TTC549 (cell line): ENCODE measurements at regions not wholly inside any gene's neighbourhood (a gene's known extent, or its start where the extent isn't known, plus 50 kb on each side); places are given as distances from the start of the nearest gene placed in this dataset.
A peak's percentile ranks its signal among the peaks of the same experiment; 100 is the strongest.
"Not testable (repeated sequence)": the region's sequence is repeated elsewhere in the genome, so short reads cannot be mapped to it uniquely, and the experiment has no call there.

Experiments
- FAIRE-seq: peaks from 2 replicates; lab custom pipeline; 2012; peaks lifted over from hg19 to GRCh38; lab: Jason Lieb, UNC

DNA sequence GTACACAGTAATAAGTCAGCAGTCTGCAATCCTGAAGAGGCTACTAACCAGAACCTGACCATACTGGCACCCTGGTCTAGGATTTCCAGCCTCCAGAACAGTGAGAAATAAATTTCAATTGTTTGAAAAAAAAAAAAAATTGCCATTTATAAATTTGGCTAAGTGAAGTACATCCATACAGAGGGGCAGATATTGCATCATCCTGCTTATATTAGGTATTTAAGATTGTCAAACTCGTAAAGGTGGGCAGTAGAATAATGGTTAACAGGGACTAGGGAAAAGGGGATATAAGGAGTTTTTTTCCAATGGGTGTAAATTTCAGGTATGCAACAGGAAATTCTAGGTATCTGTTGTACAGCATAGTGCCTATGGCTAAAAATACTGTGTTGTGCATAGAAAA, 1250.9 kb downstream of the BRINP3 start:
- no peak for FAIRE-seq

DNA sequence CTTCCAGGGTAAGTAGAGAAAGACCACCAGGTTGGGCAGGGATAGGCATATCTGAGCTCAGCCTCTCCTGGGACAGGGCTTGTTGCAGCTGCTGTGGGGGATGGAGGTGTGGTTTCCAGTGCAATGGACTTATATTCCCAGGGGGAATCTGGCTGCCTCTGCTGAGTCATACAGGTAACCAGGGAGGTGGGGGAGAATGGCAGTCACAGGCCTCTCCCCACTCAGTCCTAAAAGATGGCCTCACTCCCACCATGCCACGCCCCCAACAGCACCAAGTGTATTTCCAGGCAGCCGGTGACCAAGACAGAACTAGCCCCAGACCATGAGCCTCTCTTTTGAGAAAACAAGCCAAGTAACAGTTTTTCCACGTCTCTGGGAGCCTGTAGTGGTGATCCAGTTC, 1240.7 kb downstream of the BRINP3 start:
- FAIRE-seq, result no peak

- no peak for FAIRE-seq
Observed at GRCh38 chr1:189253601-189254350, 1223.9 kb downstream of the BRINP3 start.

- not testable (repeated sequence) for FAIRE-seq
Observed at GRCh38 chr1:189261128-189261527, 1216.5 kb downstream of the BRINP3 start.

DNA sequence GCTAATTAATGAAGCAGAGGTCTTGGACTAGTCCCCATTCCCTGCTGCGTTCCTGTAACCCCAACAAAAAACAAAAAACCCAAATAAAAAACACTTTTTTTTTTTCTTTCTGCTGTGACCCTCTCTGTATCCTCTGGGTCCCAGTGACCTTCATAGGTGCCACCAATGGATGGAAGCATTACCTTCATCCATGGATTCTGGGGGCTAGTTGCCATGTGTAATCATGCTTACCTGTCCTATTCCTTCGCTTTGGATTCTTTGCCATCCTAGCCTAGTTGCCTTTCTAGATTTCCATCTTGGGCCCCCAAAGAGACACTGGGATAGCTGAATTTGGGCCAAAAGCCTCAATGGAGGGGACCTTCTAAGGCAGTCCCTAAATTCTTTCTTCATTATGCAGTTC, 1208.7 kb downstream of the BRINP3 start:
- FAIRE-seq, result no peak

DNA sequence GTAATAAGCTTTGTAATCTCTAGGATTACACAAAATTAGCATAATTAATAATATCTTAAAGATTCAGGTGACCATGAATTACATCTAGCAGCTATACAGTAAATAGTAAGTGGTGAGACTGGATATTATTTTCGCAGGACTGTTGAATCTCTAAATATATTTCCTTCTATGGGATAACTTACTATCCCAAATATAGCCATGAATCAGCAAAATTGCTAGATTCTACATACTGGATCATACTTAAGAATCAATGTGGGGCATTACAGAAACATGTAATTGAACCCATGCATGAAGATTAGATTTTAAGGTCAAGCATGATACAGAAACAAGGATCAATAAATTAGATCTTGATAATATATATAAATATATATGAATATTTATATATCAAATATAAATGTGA, 1203.4 kb downstream of the BRINP3 start:
- FAIRE-seq, result peak; percentile 96

- peak; percentile 90 for FAIRE-seq
Observed at GRCh38 chr1:189275796-189276195, 1201.9 kb downstream of the BRINP3 start.

DNA sequence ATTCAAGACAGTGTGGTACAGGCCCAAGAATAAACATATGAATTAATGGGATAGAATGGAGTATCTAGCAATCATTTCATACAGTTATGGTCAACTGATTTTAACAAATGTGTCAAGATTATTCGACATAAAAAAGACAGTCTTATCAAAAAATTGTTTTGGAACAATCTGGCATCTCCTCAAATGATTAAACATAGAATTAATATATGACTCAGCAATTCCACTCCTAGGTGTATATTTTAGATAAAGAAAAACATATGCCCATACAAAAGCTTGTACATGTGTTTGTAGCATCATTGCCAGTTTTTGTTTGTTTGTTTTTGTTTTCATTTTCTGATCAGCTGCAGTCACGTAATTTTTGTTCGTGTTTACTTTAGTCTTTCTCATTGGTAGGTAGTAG, 1188.3 kb downstream of the BRINP3 start:
- FAIRE-seq, result no peak

DNA sequence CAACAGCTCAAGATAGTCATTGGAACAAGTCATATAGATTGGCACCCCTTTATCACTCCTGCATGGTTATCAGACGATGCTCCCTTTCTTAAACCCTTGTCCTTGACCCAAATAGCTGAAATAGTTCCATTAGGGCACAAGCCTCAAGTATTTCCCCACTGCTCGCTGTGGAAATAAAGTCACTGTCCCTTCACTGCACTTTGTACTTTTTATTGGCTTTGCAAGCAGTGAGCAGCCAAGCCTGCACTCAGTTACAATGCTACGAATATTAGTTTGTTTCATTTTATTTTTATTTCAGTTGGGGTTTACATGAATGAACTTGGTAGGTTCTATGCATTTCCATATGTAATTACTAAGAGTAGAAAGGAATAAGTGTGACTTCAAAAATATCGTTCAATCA, 1176.4 kb downstream of the BRINP3 start:
- FAIRE-seq, result no peak

DNA sequence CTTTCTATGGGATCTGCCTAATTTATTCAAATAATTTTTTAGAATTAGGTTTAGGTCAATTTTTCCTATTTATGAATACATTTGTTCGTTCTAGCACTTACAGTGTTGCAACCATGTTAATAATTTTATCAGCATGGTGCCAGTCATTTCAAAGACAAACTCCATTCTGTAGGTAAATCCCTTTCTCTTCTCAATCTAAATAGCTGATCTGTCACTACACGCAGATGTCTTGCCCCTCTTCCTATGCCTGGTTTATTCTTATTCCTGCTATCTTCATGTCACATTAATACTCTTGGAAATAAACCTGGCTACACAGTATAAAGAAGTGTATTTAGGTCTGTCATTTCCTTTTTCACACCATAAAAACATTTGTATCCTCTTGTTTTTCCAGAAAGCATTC, 1172.4 kb downstream of the BRINP3 start:
- FAIRE-seq, result no peak

GRCh38 chr1:189311915-189312314, 1165.7 kb downstream of the BRINP3 start:
- no peak for FAIRE-seq

DNA sequence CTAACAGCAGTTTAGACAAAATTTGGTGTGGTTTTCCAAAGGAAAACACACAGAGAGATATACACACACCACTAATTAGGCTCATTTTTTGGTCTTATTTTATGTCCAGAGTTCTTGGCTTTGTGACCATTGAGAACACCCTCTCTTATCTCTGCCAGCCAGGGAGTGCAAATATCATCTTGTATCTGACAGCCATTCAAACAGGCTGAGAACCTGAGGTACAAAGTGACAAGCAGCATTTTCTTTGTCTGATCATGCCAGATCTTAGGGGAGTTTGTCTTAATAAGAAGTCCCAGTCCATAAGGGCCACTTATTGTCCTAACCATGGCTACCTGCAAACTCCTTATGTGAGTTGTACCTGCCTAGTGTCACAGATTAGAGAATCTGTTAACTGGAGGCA, 1165.2 kb downstream of the BRINP3 start:
- no peak for FAIRE-seq

DNA sequence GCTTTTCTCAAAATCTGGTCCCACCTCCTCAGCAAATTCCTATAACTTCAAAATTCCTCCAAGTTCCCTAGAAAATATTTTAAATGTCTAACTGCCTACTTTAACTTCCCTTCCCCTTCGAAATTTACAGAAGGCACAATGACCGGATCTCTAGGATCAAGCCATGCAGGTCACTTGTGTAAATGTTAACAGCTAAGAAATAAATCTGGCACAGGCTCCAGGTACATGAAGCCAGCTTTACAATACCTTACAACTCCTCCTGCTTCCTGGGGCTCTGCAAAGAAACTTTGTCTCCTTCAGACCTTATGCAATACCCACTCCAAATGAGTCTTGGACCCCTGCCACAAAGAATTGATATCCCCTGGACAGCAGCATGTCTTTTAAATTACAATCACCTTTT, 1164.2 kb downstream of the BRINP3 start:
- FAIRE-seq, result no peak

DNA sequence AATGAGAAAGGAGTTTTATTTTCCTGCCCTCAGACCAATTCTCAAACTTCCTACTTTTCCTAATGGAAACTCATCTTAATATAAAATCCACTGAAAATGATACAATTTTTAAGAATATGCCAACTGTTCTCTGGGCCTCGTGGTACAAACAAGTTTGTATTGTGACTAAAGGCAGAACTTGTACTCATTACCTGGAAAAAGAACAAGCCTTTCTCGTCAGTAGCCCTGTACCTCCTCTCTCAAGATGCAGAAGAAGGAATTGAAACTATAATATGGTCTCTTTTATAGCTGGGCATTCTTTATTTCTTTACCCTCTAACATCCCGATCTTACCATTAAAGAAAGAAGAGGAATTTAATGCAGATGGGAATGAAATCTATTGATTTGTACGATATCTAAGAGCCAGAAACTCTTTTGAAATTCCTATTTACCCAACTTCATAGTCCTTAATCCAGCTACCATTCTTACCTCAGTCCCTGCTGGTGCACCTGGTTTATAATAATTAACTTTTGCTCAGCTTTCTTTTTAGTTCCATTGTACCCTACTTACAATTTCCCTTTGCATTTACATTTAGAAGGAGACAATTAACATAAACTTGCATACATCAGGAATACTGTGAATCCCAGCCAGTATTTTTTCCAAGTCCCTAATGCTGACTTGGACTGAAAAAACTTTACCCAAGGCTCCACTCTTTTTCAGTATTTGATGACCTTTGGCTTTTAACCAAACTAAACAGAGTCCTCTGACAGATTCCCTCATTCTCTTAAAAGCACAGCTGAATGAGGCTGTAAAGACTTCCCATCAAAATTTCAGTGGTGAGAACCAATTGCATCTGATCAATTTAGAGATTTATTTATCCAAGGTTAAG, 1162.4 kb downstream of the BRINP3 start:
- no peak for FAIRE-seq

DNA sequence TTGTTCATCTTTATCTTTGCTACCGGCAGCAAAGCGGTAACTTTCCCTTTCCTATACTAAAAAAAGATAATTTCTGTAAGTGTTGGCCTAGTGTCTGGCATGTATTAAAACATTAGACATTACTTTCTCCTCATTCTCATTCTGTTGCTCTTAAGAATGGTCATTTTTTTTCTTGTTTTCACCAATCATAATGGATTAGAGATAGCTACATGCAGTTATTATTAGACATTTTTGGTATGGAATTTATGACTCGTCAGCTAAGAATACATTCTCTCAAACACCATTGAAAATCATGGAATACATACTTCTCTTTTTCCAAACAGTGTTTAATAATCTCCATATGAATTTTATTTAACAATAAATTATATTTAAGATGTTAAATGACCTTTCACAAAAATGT, 1154.6 kb downstream of the BRINP3 start:
- FAIRE-seq, result no peak

GRCh38 chr1:189331071-189331470, 1146.6 kb downstream of the BRINP3 start:
- FAIRE-seq, result not testable (repeated sequence)

DNA sequence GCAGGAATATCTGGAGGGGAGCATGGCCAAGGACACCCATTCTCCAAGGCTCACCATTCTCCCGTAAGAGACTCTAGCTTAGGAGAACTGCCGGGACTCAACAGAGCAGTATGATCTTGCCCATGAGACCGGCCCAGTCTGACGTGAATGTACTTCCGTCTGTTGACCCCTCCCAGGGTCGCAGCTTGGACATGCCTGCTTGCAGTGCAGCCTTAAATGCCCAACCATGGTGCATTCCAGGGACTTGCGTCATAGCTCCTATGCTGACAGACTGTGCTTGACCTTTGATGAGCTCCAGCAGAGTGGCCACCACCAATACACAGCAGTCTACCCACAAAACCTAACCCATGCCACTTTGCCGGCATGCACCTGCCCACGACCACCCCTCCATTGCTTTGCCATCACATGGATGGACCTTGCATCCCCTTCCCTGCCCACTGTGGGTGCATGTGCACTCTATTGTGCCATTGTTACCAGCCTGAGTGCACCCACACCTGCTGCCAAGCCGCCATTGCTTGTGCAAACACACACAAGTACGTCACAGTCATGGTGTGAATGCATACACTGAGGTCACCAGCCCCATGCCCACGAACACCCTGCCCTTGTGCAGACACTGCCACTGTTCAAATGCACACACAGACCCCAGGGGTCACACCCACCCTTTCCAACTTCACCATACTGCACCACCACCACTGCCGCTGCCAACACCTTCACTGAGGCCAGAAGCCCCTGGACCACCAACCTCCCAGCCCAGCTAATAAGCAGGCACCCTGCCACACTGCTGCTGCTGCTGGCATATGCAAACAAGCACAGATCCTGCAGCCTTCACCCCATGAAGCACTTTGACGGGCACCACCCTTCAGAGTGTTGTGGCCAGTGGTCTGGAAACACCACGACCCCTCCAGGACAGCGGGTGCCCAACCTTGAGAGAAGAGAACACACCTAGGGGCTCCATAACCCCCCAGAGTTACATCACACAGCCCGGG, 1141.3 kb downstream of the BRINP3 start:
- FAIRE-seq, result no peak

DNA sequence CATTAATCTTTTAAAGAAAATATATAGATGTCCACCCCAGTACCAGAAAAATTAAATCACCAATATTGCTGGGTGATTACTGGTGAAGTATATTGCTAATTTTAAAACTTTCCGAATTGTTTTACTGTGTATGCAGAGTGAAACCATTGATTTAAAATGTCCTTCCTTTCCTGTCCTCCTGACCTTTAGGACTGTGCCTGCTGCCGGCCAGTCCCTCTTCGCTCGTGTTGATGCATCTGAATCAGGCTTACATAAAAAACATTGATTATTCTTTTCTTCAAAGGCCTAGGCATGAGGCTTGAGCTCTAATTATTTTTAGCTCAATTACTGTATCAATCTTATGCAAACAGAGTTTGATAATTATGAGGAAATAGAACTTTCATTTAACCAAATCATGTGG, 1128.1 kb downstream of the BRINP3 start:
- no peak for FAIRE-seq

- FAIRE-seq, result no peak
Observed at GRCh38 chr1:189350983-189351616, 1126.6 kb downstream of the BRINP3 start.

DNA sequence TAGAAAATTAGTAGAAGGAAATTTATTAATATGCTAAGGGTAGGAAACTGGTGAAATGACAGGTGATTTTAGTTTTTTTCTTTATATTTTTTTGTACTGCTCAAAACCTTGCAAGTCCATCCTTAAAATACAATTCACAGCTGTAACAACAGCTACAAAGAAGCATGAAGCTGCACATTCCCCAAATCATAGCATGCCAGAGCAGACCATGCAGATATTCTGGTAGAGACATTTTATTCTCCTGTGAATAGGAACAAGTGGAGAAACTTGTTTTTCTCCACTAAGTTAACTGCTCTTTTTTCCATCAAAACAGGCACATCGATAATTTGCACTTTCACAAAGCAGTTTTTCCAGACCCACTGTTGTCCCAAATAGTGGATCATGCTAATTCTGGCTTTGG, 1125.7 kb downstream of the BRINP3 start:
- FAIRE-seq, result no peak

- no peak for FAIRE-seq
Observed at GRCh38 chr1:189356206-189356605, 1121.5 kb downstream of the BRINP3 start.

- peak; percentile 81 for FAIRE-seq
Observed at GRCh38 chr1:189357317-189357716, 1120.3 kb downstream of the BRINP3 start.
